ENCODE measurements at regions not wholly inside any gene's neighbourhood (a gene's known extent, or its start where the extent isn't known, plus 50 kb on each side); places are given as distances from the start of the nearest gene placed in this dataset.

DNA sequence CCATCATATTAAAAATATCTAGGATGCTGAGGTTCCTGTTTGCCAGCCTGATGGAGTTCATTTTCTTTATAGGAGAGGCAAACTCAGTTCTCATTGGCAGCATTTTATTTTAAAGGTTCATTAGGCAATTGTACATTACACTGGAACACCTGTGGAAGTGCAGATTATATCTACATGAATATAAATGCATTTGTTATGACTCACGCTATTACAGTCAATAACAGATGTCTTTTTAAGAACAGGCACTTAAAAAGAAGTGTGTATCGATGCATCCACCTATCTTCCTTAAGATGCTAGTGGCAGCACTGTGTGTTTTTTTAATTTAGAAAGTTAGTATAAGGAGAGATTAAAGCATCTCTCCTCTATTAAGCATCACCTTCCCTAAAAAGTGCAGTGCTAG lies 276.5 kb downstream of the PRDM2 start:
- H3K27ac Mint-ChIP-seq, result no peak overlapping the region
- TF ChIP-seq NFYB (CRISPR knock-in tag; conservative IDR thresholded peaks at IDR 0.05; ENCODE audit: low read depth) (no peak), NFE2L1 (CRISPR knock-in tag; IDR thresholded peaks at IDR 0.05) (no peak), ZNF232 (CRISPR knock-in tag; IDR thresholded peaks at IDR 0.05) (no peak), JAZF1 (CRISPR knock-in tag; IDR thresholded peaks at IDR 0.05) (no peak), JUN (CRISPR knock-in tag; IDR thresholded peaks at IDR 0.05) (no peak), USF2 (CRISPR knock-in tag; IDR thresholded peaks at IDR 0.05) (no peak), ELF4 (CRISPR knock-in tag; IDR thresholded peaks at IDR 0.05; ENCODE audit: low read depth) (no peak), FOXK1 (CRISPR knock-in tag; IDR thresholded peaks at IDR 0.05) (no peak), ERG (CRISPR knock-in tag; IDR thresholded peaks at IDR 0.05) (no peak), ATF1 (CRISPR knock-in tag; IDR thresholded peaks at IDR 0.05) (no peak), PRRX2 (CRISPR knock-in tag; IDR thresholded peaks at IDR 0.05) (no peak), MAX (CRISPR knock-in tag; IDR thresholded peaks at IDR 0.05) (no peak), HMGA2 (CRISPR knock-in tag; IDR thresholded peaks at IDR 0.05) (no peak), SMAD3 (CRISPR knock-in tag; IDR thresholded peaks at IDR 0.05; ENCODE audit: borderline replicate concordance) (no peak), NR3C1 (CRISPR knock-in tag; conservative IDR thresholded peaks at IDR 0.05; ENCODE audit: low read depth) (no peak), ZBTB21 (CRISPR knock-in tag; IDR thresholded peaks at IDR 0.05; ENCODE audit: borderline replicate concordance) (no peak)
- TF ChIP-seq, protein P1, sequence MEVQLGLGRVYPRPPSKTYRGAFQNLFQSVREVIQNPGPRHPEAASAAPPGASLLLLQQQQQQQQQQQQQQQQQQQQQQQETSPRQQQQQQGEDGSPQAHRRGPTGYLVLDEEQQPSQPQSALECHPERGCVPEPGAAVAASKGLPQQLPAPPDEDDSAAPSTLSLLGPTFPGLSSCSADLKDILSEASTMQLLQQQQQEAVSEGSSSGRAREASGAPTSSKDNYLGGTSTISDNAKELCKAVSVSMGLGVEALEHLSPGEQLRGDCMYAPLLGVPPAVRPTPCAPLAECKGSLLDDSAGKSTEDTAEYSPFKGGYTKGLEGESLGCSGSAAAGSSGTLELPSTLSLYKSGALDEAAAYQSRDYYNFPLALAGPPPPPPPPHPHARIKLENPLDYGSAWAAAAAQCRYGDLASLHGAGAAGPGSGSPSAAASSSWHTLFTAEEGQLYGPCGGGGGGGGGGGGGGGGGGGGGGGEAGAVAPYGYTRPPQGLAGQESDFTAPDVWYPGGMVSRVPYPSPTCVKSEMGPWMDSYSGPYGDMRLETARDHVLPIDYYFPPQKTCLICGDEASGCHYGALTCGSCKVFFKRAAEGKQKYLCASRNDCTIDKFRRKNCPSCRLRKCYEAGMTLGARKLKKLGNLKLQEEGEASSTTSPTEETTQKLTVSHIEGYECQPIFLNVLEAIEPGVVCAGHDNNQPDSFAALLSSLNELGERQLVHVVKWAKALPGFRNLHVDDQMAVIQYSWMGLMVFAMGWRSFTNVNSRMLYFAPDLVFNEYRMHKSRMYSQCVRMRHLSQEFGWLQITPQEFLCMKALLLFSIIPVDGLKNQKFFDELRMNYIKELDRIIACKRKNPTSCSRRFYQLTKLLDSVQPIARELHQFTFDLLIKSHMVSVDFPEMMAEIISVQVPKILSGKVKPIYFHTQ (CRISPR knock-in tag; IDR thresholded peaks at IDR 0.05), result no peak
- H3K4me3 Mint-ChIP-seq, result no peak overlapping the region
- DNase-seq (ENCODE audit: low spot score) (no peak), ATAC-seq (no peak)
- CTCF ChIA-PET, result interaction anchor here (1.5 kb wide), 1 partner anchor 11 kb away, joined by 3 read pairs; no protein-coding TSS in a partner anchor
- no peaks in the 10 kb centered on the region for H3K36me3 Mint-ChIP-seq
- peaks cover 7% of the 10 kb centered on the region for H3K9me3 Mint-ChIP-seq
- H3K4me1 Mint-ChIP-seq, result no peaks in the 10 kb centered on the region
- peaks cover 40% of the 10 kb centered on the region for H3K27me3 Mint-ChIP-seq (ENCODE audit: low read depth)
- POLR2A ChIA-PET, result no interaction called here

DNA sequence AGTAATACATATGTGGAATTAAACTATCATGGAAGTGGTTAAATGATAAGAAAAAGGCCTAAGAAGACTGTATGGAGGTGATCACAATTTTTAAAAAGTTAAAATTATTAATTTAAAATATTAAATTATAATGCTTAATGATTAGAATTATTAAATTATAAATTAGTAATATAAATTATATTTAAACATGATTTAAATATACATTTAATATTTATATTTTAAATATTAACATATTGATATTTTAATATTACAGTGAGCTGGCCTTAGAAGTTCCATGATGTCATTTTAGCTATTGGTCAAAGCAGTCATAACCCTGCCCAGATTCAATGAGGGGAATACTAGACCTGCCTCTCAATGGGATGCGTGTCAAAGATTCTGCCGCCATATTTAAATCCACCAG lies 281.2 kb downstream of the PRDM2 start:
- no peak overlapping the region for H3K4me3 Mint-ChIP-seq
- CTCF ChIA-PET, result no interaction called here
- no peak for TF ChIP-seq TCF7 (CRISPR knock-in tag; IDR thresholded peaks at IDR 0.05; ENCODE audit: low read depth)
- TF ChIP-seq FOXP4 (CRISPR knock-in tag; IDR thresholded peaks at IDR 0.05), result no peak
- peak; percentile 98 for TF ChIP-seq HMGA2 (CRISPR knock-in tag; IDR thresholded peaks at IDR 0.05)
- no peak for TF ChIP-seq EMX1 (CRISPR knock-in tag; IDR thresholded peaks at IDR 0.05)
- TF ChIP-seq IRF2 (CRISPR knock-in tag; IDR thresholded peaks at IDR 0.05; ENCODE audit: borderline replicate concordance, low read depth), result no peak
- no peak for TF ChIP-seq ZNF219 (CRISPR knock-in tag; IDR thresholded peaks at IDR 0.05; ENCODE audit: borderline replicate concordance)
- no peak for TF ChIP-seq NR1H2 (CRISPR knock-in tag; IDR thresholded peaks at IDR 0.05)
- peaks cover 25% of the 10 kb centered on the region for H3K9me3 Mint-ChIP-seq
- no peaks in the 10 kb centered on the region for H3K4me1 Mint-ChIP-seq
- peaks cover 9% of the 10 kb centered on the region; the same call in 1 of the 2 replicates for H3K36me3 Mint-ChIP-seq
- POLR2A ChIA-PET, result no interaction called here
- no peak for DNase-seq (ENCODE audit: low spot score)
- H3K27ac Mint-ChIP-seq, result no peak overlapping the region
- peaks cover 6% of the 10 kb centered on the region; the same call in 1 of the 2 replicates for H3K27me3 Mint-ChIP-seq (ENCODE audit: low read depth)
- ATAC-seq, result no peak
